Mesenchymal stem cell (in vitro differentiated cells and primary cell): ENCODE measurements at regions not wholly inside any gene's neighbourhood (a gene's known extent, or its start where the extent isn't known, plus 50 kb on each side); places are given as distances from the start of the nearest gene placed in this dataset.

ENCODE experiments used
- DNase-seq: peaks from one replicate; pipeline ENCODE4 v3.0.0-alpha.2; 2013
- H2AFZ ChIP-seq: one replicate; pipeline ENCODE4 v1.6.1; 2013; ENCODE audit warnings: low read depth, mild to moderate bottlenecking, control low read depth, inconsistent platforms, low read length, moderate library complexity
- H2AK5ac ChIP-seq: 2 replicates; pipeline ENCODE4 v1.6.1; 2013; ENCODE audit warnings: low read length, moderate library complexity, mild to moderate bottlenecking, inconsistent platforms; ENCODE audit not compliant: severe bottlenecking
- H2BK120ac ChIP-seq: one replicate; pipeline ENCODE4 v1.6.1; 2013; ENCODE audit warnings: low read depth, mild to moderate bottlenecking, inconsistent platforms, low read length, moderate library complexity
- H2BK12ac ChIP-seq, 2 experiments: one replicate each; pipeline ENCODE4 v1.6.1; 2013; ENCODE audit warnings: inconsistent platforms in 2 of 2, low read length in 2 of 2, mild to moderate bottlenecking in 2 of 2, moderate library complexity in 2 of 2, control low read depth in 1 of 2
- H2BK15ac ChIP-seq: one replicate; pipeline ENCODE4 v1.6.1; 2013; ENCODE audit warnings: mild to moderate bottlenecking, low read depth, inconsistent platforms; ENCODE audit not compliant: poor library complexity, severe bottlenecking
- H2BK5ac ChIP-seq: 2 replicates; pipeline ENCODE4 v1.6.1; 2013; ENCODE audit warnings: low read depth, mild to moderate bottlenecking, low read length, control low read depth, inconsistent platforms; ENCODE audit not compliant: poor library complexity, severe bottlenecking
- H3K14ac ChIP-seq, 2 experiments: one replicate each; pipeline ENCODE4 v1.6.1; 2013; ENCODE audit warnings: inconsistent platforms in 2 of 2, low read length in 2 of 2, control low read depth in 1 of 2, mild to moderate bottlenecking in 1 of 2, moderate library complexity in 1 of 2
- H3K18ac ChIP-seq, 2 experiments: one replicate each; pipeline ENCODE4 v1.6.1; 2013; ENCODE audit warnings: inconsistent platforms in 2 of 2, low read length in 2 of 2, control low read depth in 1 of 2, low read depth in 1 of 2, mild to moderate bottlenecking in 1 of 2
- H3K23ac ChIP-seq, 2 experiments: one replicate each; pipeline ENCODE4 v1.6.1; 2013; ENCODE audit warnings: inconsistent platforms in 2 of 2, low read length in 2 of 2, mild to moderate bottlenecking in 2 of 2, moderate library complexity in 2 of 2, control low read depth in 1 of 2
- H3K27ac ChIP-seq: 2 replicates; pipeline ENCODE4 v1.5.1; 2013; ENCODE audit warnings: mild to moderate bottlenecking, moderate library complexity, low read length, control low read depth, inconsistent platforms; ENCODE audit not compliant: poor library complexity, severe bottlenecking
- H3K27me3 ChIP-seq, 2 experiments: 2 replicates each; pipeline versions ENCODE4 v1.6.1 to v1.7.0; 2013; ENCODE audit warnings: low read length in 2 of 2, mild to moderate bottlenecking in 2 of 2, moderate library complexity in 2 of 2, control low read depth in 1 of 2, inconsistent platforms in 1 of 2; ENCODE audit not compliant: control insufficient read depth in 1 of 2, insufficient read depth in 1 of 2
- H3K36me3 ChIP-seq, 2 experiments: 2 replicates each; pipeline versions ENCODE4 v1.6.1 to v1.7.0; 2013; ENCODE audit warnings: low read length in 2 of 2, control low read depth in 1 of 2, inconsistent platforms in 1 of 2, low read depth in 1 of 2, mild to moderate bottlenecking in 1 of 2; ENCODE audit not compliant: insufficient read depth in 2 of 2, control insufficient read depth in 1 of 2
- H3K4ac ChIP-seq, 2 experiments: one replicate each; pipeline ENCODE4 v1.6.1; 2013; ENCODE audit warnings: inconsistent platforms in 2 of 2, low read length in 2 of 2, mild to moderate bottlenecking in 2 of 2, moderate library complexity in 2 of 2, control low read depth in 1 of 2, low read depth in 1 of 2
- H3K4me1 ChIP-seq: 2 replicates; pipeline ENCODE4 v1.6.1; 2013; ENCODE audit warnings: low read depth, low read length, control low read depth; ENCODE audit not compliant: control insufficient read depth, insufficient read depth
- H3K4me2 ChIP-seq: 2 replicates; pipeline ENCODE4 v1.6.1; 2013; ENCODE audit warnings: low read length, mild to moderate bottlenecking, inconsistent platforms; ENCODE audit not compliant: poor library complexity, severe bottlenecking
- H3K4me3 ChIP-seq, 2 experiments: 2 replicates each; pipeline versions ENCODE4 v1.5.1 to v1.7.0; 2013; ENCODE audit warnings: low read length in 2 of 2, mild to moderate bottlenecking in 2 of 2, control low read depth in 1 of 2, low read depth in 1 of 2; ENCODE audit not compliant: insufficient read depth in 1 of 2
- H3K79me1 ChIP-seq: replicated peaks from 2 replicates; pipeline ENCODE4 v1.6.1; 2013; ENCODE audit warnings: mild to moderate bottlenecking, control low read depth, low read length, inconsistent platforms; ENCODE audit not compliant: poor library complexity, severe bottlenecking
- H3K9ac ChIP-seq: 2 replicates; pipeline ENCODE4 v1.7.0; 2013; ENCODE audit warnings: mild to moderate bottlenecking, low read length, moderate library complexity
- H3K9me3 ChIP-seq: 2 replicates; pipeline ENCODE4 v1.7.0; 2013; ENCODE audit warnings: mild to moderate bottlenecking, low read length; ENCODE audit not compliant: control insufficient read depth
- H4K8ac ChIP-seq: one replicate; pipeline ENCODE4 v1.6.1; 2013; ENCODE audit warnings: inconsistent platforms, mild to moderate bottlenecking, low read length, moderate library complexity
- H4K91ac ChIP-seq: one replicate; pipeline ENCODE4 v1.6.1; 2013; ENCODE audit warnings: mild to moderate bottlenecking, low read length, inconsistent platforms
- WGBS: methylation state at CpG from one replicate; pipeline ENCODE4 v1.1.7; 2013; ENCODE audit warnings: mixed read lengths; 5-methylcytosine and 5-hydroxymethylcytosine counted together

DNA sequence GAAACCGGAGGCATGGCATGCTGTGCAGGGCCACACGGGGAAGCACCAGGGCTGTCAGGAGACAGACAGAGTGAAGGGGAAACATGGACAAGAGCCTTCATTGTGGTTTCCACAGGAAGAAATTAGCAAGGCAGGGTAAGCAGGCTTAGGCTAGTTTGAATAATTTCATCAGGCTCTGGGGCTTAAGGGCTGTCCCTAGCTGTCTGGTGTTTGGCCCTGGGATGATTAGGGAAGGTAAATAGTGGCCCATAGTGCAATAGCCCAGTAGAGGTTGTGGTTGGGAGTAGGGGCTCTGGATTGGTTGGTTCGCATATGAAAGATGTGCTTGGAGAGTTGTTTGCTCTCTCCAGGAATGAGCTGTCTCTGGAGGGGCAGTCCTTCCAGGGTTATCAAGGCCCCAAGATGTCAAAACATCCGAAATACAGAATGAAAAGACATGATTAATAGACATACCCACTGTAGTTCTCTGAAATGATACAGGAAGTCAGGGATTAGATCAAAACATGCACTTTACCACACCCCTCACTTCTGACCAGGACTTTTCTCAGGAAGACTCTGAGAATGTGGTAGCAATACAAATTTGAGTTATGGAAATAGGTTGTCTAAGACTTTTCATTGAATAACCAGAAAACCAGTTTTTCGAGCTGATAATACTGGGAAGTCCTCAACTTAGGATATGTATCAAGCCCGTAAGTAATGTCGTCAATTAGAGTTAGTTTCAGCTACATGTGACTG lies 224.9 kb upstream of the NFE2L3 start:
- no peak overlapping the region for H3K4ac ChIP-seq
- no peak overlapping the region for H2BK12ac ChIP-seq
- H3K4me3 ChIP-seq, result no peak overlapping the region
- no peak for DNase-seq
- no peak overlapping the region for H3K18ac ChIP-seq
- H2BK120ac ChIP-seq, result no peak overlapping the region
- no peak overlapping the region for H4K91ac ChIP-seq
- no peak overlapping the region for H3K23ac ChIP-seq
- H2BK5ac ChIP-seq, result no peak overlapping the region
- H3K9ac ChIP-seq, result no peak overlapping the region
- H2AK5ac ChIP-seq, result no peak overlapping the region
- no peaks in the 10 kb centered on the region for H3K4me1 ChIP-seq
- H3K4me2 ChIP-seq, result no peak overlapping the region
- no peaks in the 10 kb centered on the region for H3K9me3 ChIP-seq
- H2AFZ ChIP-seq, result no peak overlapping the region
- no peak overlapping the region for H3K27ac ChIP-seq
- no peaks in the 10 kb centered on the region for H3K79me1 ChIP-seq
- H2BK15ac ChIP-seq, result no peak overlapping the region
- WGBS, result 87% methylated on average over 6 of the region's 7 CpGs
- H3K36me3 ChIP-seq, result no peaks in the 10 kb centered on the region
- H3K14ac ChIP-seq, result no peak overlapping the region
- H3K27me3 ChIP-seq, result peaks cover 0 to 3% of the 10 kb centered on the region in 2 experiments
- H4K8ac ChIP-seq, result no peak overlapping the region

DNA sequence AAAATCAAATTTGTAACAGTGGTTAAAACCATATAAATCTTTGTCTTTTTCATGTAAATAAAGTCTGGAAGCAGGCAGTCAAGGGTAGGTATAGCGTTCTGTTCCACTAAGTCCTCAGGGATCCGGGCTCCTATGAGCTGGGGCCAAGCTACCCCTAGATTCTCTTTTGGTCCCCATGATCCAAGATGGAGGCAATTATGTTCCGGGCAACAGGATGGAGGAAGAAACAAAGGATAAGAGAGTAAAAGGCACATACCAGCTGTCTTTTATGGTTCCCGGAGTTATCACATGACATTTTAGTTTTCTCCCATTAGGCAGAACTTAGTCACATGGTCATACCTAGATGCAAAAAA lies 224.4 kb upstream of the NFE2L3 start:
- H2BK5ac ChIP-seq, result no peak overlapping the region
- no peak overlapping the region for H2AK5ac ChIP-seq
- H2BK15ac ChIP-seq, result no peak overlapping the region
- H3K4me3 ChIP-seq, result no peak overlapping the region
- H3K23ac ChIP-seq, result no peak overlapping the region
- no peak overlapping the region for H3K4ac ChIP-seq
- peaks cover 0 to 3% of the 10 kb centered on the region in 2 experiments for H3K27me3 ChIP-seq
- no peaks in the 10 kb centered on the region for H3K36me3 ChIP-seq
- no peak overlapping the region for H2BK120ac ChIP-seq
- H3K27ac ChIP-seq, result no peak overlapping the region
- H3K18ac ChIP-seq, result no peak overlapping the region
- no peak overlapping the region for H2BK12ac ChIP-seq
- H2AFZ ChIP-seq, result no peak overlapping the region
- H3K14ac ChIP-seq, result no peak overlapping the region
- H3K4me2 ChIP-seq, result no peak overlapping the region
- 93% methylated on average over 4 of the region's 4 CpGs for WGBS
- no peak overlapping the region for H4K91ac ChIP-seq
- H3K4me1 ChIP-seq, result no peaks in the 10 kb centered on the region
- H3K9ac ChIP-seq, result no peak overlapping the region
- no peak for DNase-seq
- H3K9me3 ChIP-seq, result peaks cover under 1% of the 10 kb centered on the region
- H3K79me1 ChIP-seq, result no peaks in the 10 kb centered on the region
- no peak overlapping the region for H4K8ac ChIP-seq

DNA sequence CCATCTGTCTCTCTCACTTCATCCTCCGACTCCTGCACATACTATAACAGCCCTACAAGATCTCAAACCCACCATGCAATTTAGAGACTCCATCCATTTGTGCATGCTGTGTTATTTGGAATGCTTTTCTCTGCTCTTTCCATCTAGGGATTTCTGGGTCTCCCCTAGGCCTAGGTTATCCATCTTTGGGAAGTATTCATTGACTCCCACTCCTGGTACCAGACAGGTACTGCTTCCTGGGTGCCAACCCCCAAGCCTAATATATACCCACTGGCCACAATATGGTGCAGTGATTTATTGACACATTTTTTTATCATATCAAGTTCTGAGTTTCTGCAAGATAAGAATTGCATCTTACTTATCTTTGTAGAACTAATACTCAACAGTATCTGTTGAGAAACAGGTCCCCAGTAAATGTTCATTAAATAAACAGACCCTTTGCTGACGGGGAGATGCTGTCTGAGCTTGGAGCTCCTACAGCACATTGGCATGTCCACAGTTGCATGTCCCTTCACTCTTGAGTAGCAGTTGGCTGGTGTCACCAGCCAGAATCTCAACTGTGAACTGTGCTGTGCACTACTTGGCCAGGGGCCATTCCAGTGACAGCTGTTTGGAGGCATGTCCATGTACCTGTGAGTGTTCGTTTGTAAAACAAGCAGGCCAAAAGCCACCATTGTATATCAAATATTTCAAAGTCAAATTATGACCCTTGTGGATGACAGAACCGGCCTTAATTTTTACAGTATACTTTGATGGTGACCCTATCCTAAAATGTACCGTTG lies 223.3 kb upstream of the NFE2L3 start:
- Histone ChIP-seq H3K23ac (no peak overlapping the region), H3K4me3 (no peak overlapping the region), H2BK5ac (no peak overlapping the region), H3K9ac (no peak overlapping the region), H3K36me3 (no peaks in the 10 kb centered on the region), H2BK120ac (no peak overlapping the region), H2AFZ (no peak overlapping the region), H3K14ac (no peak overlapping the region), H3K4me1 (no peaks in the 10 kb centered on the region), H4K91ac (no peak overlapping the region), H2AK5ac (no peak overlapping the region), H3K4me2 (no peak overlapping the region), H2BK12ac (no peak overlapping the region), H3K18ac (no peak overlapping the region), H3K79me1 (no peaks in the 10 kb centered on the region), H3K27ac (no peak overlapping the region), H3K4ac (no peak overlapping the region), H2BK15ac (no peak overlapping the region), H3K9me3 (peaks cover 11% of the 10 kb centered on the region), H3K27me3 (peaks cover 0 to 3% of the 10 kb centered on the region in 2 experiments), H4K8ac (no peak overlapping the region)
- DNase-seq, result no peak
- WGBS, result 83% methylated on average over 5 of the region's 5 CpGs

DNA sequence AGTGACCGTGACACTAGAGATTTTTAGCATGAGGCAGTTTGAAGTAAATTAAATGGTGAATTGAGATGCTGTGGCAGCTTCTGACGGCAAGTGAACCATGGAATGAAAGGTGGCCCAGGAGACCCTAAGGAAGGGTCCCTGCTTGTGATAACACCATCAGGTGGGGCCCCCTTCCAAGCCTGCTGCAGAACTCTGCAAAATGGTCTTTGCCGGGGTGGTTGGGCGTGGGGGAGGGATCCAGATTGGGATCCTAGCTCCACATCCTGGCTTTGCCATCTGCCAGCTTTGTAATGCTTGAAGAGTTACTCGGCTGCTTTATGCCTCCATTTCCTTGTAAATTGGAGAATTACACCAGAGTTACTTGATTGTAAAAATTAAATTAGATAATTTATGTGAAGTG lies 222.6 kb upstream of the NFE2L3 start:
- no peak overlapping the region for H3K27ac ChIP-seq
- H3K18ac ChIP-seq, result no peak overlapping the region
- 89% methylated on average over 4 of the region's 5 CpGs for WGBS
- no peak overlapping the region for H2BK15ac ChIP-seq
- H3K36me3 ChIP-seq, result no peaks in the 10 kb centered on the region
- peaks cover 0 to 3% of the 10 kb centered on the region in 2 experiments for H3K27me3 ChIP-seq
- no peak overlapping the region for H3K9ac ChIP-seq
- H3K4me3 ChIP-seq, result no peak overlapping the region
- H3K4ac ChIP-seq, result no peak overlapping the region
- H2BK5ac ChIP-seq, result no peak overlapping the region
- no peak overlapping the region for H2BK12ac ChIP-seq
- peaks cover 19% of the 10 kb centered on the region for H3K9me3 ChIP-seq
- H4K8ac ChIP-seq, result no peak overlapping the region
- no peaks in the 10 kb centered on the region for H3K79me1 ChIP-seq
- no peak overlapping the region for H3K14ac ChIP-seq
- no peak overlapping the region for H2AK5ac ChIP-seq
- no peak for DNase-seq
- H2BK120ac ChIP-seq, result no peak overlapping the region
- H2AFZ ChIP-seq, result no peak overlapping the region
- no peak overlapping the region for H3K23ac ChIP-seq
- no peaks in the 10 kb centered on the region for H3K4me1 ChIP-seq
- no peak overlapping the region for H4K91ac ChIP-seq
- no peak overlapping the region for H3K4me2 ChIP-seq
